ENCODE measurements at regions not wholly inside any gene's neighbourhood (a gene's known extent, or its start where the extent isn't known, plus 50 kb on each side); places are given as distances from the start of the nearest gene placed in this dataset.

DNA sequence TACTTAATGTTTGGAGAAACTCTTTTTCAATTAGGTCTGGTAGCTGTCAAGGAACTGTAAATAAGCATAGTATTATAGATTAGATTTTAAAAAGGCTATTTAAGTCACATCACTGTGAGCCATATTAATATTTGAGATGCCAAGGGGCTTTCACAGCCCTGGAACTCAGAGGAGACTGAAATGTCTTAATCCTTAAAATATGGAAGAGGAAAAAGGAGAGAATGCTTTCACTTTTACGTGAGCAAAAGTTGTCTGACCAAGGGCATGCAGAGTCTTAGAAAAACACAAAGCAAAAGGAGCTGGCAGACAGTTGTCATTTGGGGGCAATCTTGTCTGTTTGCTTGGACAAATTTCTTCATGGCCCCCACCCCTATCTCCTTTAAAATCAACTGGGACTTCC, 253.2 kb upstream of the IGFBP7 start:
- no peaks in the 10 kb centered on the region for H3K79me2 ChIP-seq (ENCODE audit: control insufficient read depth, low read length)

DNA sequence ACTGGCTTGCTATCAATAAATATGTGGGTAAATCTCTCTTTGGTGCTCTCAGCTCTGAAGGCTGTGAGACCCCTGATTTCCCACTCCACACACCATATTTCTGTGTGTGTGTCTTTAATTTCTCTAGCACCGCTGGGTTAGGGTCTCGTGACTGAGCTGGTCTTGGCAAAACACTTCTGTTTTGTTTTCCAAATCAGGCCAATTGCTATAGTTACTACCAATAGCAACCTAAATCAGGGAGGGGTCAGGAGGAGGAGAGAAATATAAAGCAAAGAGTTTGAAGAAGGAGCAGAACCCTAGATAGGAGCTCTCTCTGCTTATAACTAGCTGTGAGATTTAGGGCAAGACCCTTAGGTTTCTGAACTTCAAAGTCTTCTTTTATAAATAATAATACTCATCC, 250.5 kb upstream of the IGFBP7 start:
- Histone ChIP-seq H3K4me2 (ENCODE audit: low read length) (no peak overlapping the region), H3K36me3 (ENCODE audit: control insufficient read depth, low read length) (no peaks in the 10 kb centered on the region)
- TF ChIP-seq, protein P1, sequence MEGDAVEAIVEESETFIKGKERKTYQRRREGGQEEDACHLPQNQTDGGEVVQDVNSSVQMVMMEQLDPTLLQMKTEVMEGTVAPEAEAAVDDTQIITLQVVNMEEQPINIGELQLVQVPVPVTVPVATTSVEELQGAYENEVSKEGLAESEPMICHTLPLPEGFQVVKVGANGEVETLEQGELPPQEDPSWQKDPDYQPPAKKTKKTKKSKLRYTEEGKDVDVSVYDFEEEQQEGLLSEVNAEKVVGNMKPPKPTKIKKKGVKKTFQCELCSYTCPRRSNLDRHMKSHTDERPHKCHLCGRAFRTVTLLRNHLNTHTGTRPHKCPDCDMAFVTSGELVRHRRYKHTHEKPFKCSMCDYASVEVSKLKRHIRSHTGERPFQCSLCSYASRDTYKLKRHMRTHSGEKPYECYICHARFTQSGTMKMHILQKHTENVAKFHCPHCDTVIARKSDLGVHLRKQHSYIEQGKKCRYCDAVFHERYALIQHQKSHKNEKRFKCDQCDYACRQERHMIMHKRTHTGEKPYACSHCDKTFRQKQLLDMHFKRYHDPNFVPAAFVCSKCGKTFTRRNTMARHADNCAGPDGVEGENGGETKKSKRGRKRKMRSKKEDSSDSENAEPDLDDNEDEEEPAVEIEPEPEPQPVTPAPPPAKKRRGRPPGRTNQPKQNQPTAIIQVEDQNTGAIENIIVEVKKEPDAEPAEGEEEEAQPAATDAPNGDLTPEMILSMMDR (IDR thresholded peaks at IDR 0.05; ENCODE audit: low read depth, low read length, poor library complexity, severe bottlenecking), result no peak
- no peak for TF ChIP-seq EZH2phosphoT487 (IDR thresholded peaks at IDR 0.05; ENCODE audit: borderline replicate concordance, low read length)

More for the DNA sequence above, 253.2 kb upstream of the IGFBP7 start:
- no peaks in the 10 kb centered on the region for H3K9me3 ChIP-seq (ENCODE audit: control insufficient read depth, insufficient read depth, low read length)
- H3K4me2 ChIP-seq (ENCODE audit: low read length), result no peak overlapping the region
- no peak overlapping the region for H3K27ac ChIP-seq (ENCODE audit: low read depth, low read length)
- H3F3A ChIP-seq (ENCODE audit: control insufficient read depth, insufficient read depth), result no peaks in the 10 kb centered on the region
- H3K27me3 ChIP-seq (ENCODE audit: control insufficient read depth, low read length), result no peaks in the 10 kb centered on the region
- H3K36me3 ChIP-seq (ENCODE audit: control insufficient read depth, low read length), result no peaks in the 10 kb centered on the region
- no peak overlapping the region for H3K4me3 ChIP-seq (ENCODE audit: low read length)
- no peaks in the 10 kb centered on the region for H3K4me1 ChIP-seq (ENCODE audit: control insufficient read depth, low read length)
- no peaks in the 10 kb centered on the region for H3K9me2 ChIP-seq (replicated peaks; ENCODE audit: control insufficient read depth, low read length)
- TF ChIP-seq, protein P1 (IDR thresholded peaks at IDR 0.05; ENCODE audit: low read depth, low read length, poor library complexity, severe bottlenecking), result no peak
- no peak for TF ChIP-seq EZH2phosphoT487 (IDR thresholded peaks at IDR 0.05; ENCODE audit: borderline replicate concordance, low read length)
- H4K20me1 ChIP-seq (ENCODE audit: control insufficient read depth, insufficient read depth, low read depth, low read length), result no peaks in the 10 kb centered on the region

DNA sequence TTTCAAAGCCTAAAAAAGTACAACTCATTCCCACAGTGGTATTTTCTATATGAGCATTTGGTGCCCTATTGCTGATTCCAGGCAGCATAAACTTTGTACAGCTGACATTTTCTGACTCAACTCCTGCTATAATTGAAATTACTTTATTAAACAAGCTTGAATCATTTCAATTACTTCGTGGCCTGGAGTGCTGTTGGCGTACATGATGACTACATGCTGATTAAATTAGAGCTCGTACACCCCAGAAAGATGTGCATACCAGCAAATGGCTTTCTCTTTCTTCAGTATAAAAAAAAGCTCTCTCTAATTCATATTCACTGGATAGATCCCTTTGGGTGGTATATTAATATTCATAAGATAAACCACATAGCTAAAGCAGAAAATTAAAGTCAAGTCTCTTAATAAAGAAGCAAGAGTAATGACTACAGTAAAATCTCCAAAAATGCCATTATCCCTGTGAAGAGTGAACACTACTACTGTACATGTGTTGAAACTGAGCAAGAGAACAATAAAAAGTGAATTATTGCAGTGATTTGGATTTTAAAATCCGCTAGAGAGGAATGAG, 245.0 kb upstream of the IGFBP7 start:
- H3K36me3 ChIP-seq (ENCODE audit: control insufficient read depth, low read length), result no peaks in the 10 kb centered on the region
- H3K4me1 ChIP-seq (ENCODE audit: control insufficient read depth, low read length), result no peaks in the 10 kb centered on the region
- H3K9me3 ChIP-seq (ENCODE audit: control insufficient read depth, insufficient read depth, low read length), result no peaks in the 10 kb centered on the region
- H3K4me2 ChIP-seq (ENCODE audit: low read length), result no peak overlapping the region
- H4K20me1 ChIP-seq (ENCODE audit: control insufficient read depth, insufficient read depth, low read depth, low read length), result no peaks in the 10 kb centered on the region
- H3K27ac ChIP-seq (ENCODE audit: low read depth, low read length), result no peak overlapping the region
- no peaks in the 10 kb centered on the region for H3F3A ChIP-seq (ENCODE audit: control insufficient read depth, insufficient read depth)
- TF ChIP-seq EZH2phosphoT487 (IDR thresholded peaks at IDR 0.05; ENCODE audit: borderline replicate concordance, low read length), result no peak
- TF ChIP-seq, protein P1 (IDR thresholded peaks at IDR 0.05; ENCODE audit: low read depth, low read length, poor library complexity, severe bottlenecking), result no peak
- no peaks in the 10 kb centered on the region for H3K79me2 ChIP-seq (ENCODE audit: control insufficient read depth, low read length)
- no peak overlapping the region for H3K4me3 ChIP-seq (ENCODE audit: low read length)
- H3K9me2 ChIP-seq (replicated peaks; ENCODE audit: control insufficient read depth, low read length), result no peaks in the 10 kb centered on the region
- no peaks in the 10 kb centered on the region for H3K27me3 ChIP-seq (ENCODE audit: control insufficient read depth, low read length)

More for the DNA sequence above, 250.5 kb upstream of the IGFBP7 start:
- H3K9me2 ChIP-seq (replicated peaks; ENCODE audit: control insufficient read depth, low read length), result no peaks in the 10 kb centered on the region
- no peaks in the 10 kb centered on the region for H4K20me1 ChIP-seq (ENCODE audit: control insufficient read depth, insufficient read depth, low read depth, low read length)
- H3K9me3 ChIP-seq (ENCODE audit: control insufficient read depth, insufficient read depth, low read length), result no peaks in the 10 kb centered on the region
- H3K4me3 ChIP-seq (ENCODE audit: low read length), result no peak overlapping the region
- no peaks in the 10 kb centered on the region for H3K79me2 ChIP-seq (ENCODE audit: control insufficient read depth, low read length)
- H3K27me3 ChIP-seq (ENCODE audit: control insufficient read depth, low read length), result no peaks in the 10 kb centered on the region
- H3K27ac ChIP-seq (ENCODE audit: low read depth, low read length), result no peak overlapping the region
- H3K4me1 ChIP-seq (ENCODE audit: control insufficient read depth, low read length), result no peaks in the 10 kb centered on the region
- no peaks in the 10 kb centered on the region for H3F3A ChIP-seq (ENCODE audit: control insufficient read depth, insufficient read depth)

Measured in DOHH2 (cell line).